GM12865 (cell line): ENCODE measurements at regions not wholly inside any gene's neighbourhood (a gene's known extent, or its start where the extent isn't known, plus 50 kb on each side); places are given as distances from the start of the nearest gene placed in this dataset.

Source experiments
- DNase-seq: peaks from one replicate; pipeline ENCODE4 v3.0.0; 2010; ENCODE audit warnings: low read depth
- H3K4me3 ChIP-seq: 2 replicates; pipeline ENCODE4 v1.5.1; 2011; ENCODE audit warnings: mild to moderate bottlenecking, low read depth, low read length, control low read depth
- TF ChIP-seq, protein P1 (sequence below): IDR thresholded peaks from 2 replicates; pipeline ENCODE4 v1.5.1; 2011; ENCODE audit warnings: low read length, control low read depth, low read depth, inconsistent platforms; ENCODE audit not compliant: insufficient read depth; ENCODE audit errors: missing control alignments

DNA sequence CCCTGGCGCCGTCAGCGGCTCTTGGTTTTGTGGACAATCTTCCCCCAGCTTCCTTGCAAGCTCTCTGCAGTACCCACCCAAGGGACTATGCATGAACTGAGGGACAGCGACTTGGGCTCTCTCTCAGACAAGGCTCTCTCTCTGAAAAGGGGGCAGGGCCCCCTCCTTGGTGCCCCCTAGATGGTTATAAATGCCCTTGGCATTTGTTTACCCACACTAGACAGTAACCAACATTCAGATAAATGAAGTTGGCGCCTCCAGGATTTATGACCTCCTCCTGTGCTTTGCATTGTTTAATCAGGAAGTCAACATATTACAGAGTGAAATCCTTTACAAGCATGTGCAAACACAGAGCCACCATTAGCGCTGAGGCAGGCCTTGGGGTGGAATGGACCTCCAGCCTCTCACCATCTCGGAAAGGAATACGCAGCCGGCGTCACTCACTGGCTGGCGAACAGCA lies 547.4 kb upstream of the ID2 start:
- TF ChIP-seq, protein P1, sequence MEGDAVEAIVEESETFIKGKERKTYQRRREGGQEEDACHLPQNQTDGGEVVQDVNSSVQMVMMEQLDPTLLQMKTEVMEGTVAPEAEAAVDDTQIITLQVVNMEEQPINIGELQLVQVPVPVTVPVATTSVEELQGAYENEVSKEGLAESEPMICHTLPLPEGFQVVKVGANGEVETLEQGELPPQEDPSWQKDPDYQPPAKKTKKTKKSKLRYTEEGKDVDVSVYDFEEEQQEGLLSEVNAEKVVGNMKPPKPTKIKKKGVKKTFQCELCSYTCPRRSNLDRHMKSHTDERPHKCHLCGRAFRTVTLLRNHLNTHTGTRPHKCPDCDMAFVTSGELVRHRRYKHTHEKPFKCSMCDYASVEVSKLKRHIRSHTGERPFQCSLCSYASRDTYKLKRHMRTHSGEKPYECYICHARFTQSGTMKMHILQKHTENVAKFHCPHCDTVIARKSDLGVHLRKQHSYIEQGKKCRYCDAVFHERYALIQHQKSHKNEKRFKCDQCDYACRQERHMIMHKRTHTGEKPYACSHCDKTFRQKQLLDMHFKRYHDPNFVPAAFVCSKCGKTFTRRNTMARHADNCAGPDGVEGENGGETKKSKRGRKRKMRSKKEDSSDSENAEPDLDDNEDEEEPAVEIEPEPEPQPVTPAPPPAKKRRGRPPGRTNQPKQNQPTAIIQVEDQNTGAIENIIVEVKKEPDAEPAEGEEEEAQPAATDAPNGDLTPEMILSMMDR: no peak
- no peak overlapping the region for H3K4me3 ChIP-seq
- no peak for DNase-seq

DNA sequence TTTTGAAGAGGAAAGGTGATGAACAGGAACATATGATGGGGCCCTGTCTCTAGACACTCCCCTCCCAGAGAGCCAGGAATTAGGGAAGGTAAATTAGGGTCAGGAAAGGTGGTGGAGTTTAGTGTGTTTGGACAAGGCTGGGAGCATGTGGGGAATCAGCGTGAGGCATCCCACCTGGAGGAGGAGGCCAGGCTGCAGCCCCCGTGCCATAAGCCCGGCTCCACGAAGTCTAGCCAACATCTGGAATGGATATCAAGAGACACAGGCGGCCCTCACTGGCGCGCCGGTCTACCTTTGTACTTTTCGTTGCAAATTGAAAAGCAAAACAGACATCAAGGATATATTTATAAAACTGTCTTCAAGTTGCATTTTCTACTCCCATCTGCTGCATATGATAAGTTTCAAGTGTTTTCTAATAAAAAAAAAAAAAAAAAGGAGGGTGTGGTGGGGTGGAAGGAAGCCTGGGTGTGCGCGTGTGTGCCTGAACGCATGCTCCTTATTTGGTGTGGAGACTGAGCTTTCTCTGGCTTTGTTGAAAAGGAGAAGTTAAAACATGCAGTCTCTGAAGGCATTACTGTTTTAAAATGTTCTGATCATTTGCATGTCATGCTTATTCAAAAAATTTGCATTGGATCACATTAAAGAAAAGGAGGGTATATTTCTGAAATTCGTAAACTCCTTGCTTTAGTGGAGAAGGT lies 546.7 kb upstream of the ID2 start:
- no peak overlapping the region for H3K4me3 ChIP-seq
- DNase-seq: no peak
- TF ChIP-seq, protein P1: no peak

DNA sequence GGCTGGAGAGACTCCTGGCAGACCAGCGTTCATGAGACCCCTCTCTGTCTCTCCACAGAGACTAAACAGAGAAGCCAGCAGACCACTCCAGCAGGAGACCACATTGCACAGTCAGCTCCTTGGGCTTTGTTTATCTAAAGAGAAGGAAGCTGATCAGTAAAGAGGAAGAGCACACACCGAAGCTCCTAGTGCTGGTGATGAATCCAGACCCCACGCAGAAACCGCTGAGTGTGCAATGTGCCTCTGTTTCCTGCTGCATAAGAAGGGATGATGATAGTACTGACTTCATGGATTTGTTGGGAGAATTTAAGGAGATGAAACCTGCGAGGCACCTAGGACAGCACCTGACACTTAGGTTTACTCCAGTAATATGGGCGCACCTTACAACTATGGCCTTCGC lies 544.1 kb upstream of the ID2 start:
- no peak overlapping the region for H3K4me3 ChIP-seq
- TF ChIP-seq, protein P1: no peak
- DNase-seq: no peak

DNA sequence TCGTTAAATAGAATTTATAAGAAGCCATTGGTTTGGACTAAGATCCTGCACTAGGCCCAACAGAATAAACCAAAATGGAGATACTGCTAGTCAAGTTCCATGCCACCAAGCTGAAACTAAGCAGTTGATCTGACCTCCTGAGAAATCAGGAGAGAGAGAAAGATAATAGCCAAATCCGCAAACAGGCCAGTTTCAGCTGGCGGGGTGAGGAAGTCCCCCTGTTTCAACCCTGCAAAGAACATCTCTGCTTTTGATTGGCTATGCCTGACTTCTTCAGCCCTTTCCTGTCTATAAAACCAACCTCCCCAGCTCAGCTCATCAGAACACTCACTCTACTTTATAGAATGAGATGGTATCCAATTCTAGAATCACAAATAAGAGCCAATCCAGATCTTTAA lies 543.3 kb upstream of the ID2 start:
- H3K4me3 ChIP-seq: no peak overlapping the region
- TF ChIP-seq, protein P1: no peak
- DNase-seq: no peak

DNA sequence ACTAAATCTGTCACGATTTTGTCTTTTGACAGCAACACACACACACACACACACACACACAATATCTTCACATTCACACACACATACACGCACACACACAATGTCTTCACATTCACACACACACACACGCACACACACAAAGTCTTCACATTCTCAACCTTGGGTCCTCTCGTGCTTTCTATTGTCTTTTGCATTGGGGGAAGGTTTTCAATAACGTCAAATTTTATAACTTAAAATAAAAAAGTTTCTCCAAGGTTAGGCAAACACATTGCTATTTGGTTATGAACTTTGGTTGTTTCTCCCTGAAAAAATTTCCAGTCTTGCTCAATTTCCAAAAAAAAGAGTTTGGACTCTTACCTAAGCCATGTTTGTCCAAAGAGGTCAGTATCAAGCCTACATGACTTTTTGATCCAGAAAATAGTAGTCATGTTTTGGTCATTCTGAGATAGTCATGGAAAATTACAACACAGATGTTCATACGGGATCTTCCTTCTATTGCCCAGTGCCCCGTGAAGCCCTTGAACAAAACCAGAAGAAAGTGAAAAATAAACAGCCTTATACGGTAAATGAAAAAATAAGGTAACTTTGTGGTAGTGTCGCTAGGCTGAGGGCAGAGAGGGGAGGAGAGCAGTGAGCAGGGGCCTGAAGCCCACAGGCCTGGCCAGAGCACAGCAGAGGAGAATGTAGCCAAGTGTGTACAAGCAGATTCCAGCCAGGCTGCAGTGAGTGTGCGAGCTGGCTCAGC lies 542.8 kb upstream of the ID2 start:
- TF ChIP-seq, protein P1: no peak
- DNase-seq: no peak
- no peak overlapping the region for H3K4me3 ChIP-seq

DNA sequence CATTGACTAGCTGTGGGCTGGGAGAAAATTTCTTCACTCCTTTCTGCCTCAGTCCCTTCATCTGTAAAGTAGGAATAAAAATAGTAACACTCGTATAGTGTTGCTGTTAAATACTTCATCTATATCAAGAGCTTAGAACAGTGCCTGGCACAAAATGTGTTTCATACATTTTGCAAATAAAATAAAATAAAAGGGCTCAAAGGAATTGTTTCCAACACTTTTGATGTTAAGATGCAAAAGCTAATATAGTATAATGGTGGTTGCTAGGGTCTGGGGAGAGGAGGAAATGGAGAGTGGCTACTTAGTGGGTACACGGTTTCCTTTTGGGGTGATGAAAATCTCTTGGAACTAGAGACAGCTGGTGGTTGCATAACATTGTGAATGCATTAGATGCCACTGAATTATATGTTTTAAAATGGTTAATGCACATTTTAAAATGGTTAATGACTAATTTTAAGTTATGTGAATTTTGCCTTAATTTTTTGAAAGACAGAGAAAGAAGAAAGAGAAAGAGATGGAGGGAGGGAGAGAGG lies 542.1 kb upstream of the ID2 start:
- no peak overlapping the region for H3K4me3 ChIP-seq
- no peak for DNase-seq
- TF ChIP-seq, protein P1: no peak
